SK-N-SH treated with all-trans-retinoic acid at 6 μM for 48 hours (cell line): ENCODE measurements at regions not wholly inside any gene's neighbourhood (a gene's known extent, or its start where the extent isn't known, plus 50 kb on each side); places are given as distances from the start of the nearest gene placed in this dataset.
"Not testable (repeated sequence)": the region's sequence is repeated elsewhere in the genome, so short reads cannot be mapped to it uniquely, and the experiment has no call there.

Experiments used
- ARNTL ChIP-seq: fragments of 450-650 bp; formaldehyde crosslinking; IDR thresholded peaks from 2 replicates; pipeline ENCODE4 v1.5.0; 2020; ENCODE audit warnings: low read depth, mild to moderate bottlenecking, moderate library complexity, borderline replicate concordance
- CSDC2 ChIP-seq: fragments of 250-450 bp; sonication (Bioruptor Pico); IDR thresholded peaks from 2 replicates; pipeline ENCODE4 v1.5.0; 2020; ENCODE audit warnings: mild to moderate bottlenecking, moderate library complexity
- ESRRG ChIP-seq: fragments of 250-450 bp; sonication (Bioruptor Pico); IDR thresholded peaks from 2 replicates; pipeline ENCODE4 v1.6.1; 2021; ENCODE audit warnings: mild to moderate bottlenecking
- SNAI2 ChIP-seq: fragments of 250-450 bp; sonication (Bioruptor Pico); IDR thresholded peaks from 2 replicates; pipeline ENCODE4 v1.5.0; 2020; ENCODE audit warnings: mild to moderate bottlenecking, moderate library complexity
- ZFP30 ChIP-seq: fragments of 450-650 bp; formaldehyde crosslinking; IDR thresholded peaks from 2 replicates; pipeline ENCODE4 v1.5.0; 2022; ENCODE audit warnings: mild to moderate bottlenecking, moderate library complexity
- TF ChIP-seq, protein P1 (sequence below): fragments of 250-450 bp; sonication (Bioruptor Pico); IDR thresholded peaks from 2 replicates; pipeline ENCODE4 v1.8.0; 2020; ENCODE audit warnings: mild to moderate bottlenecking, moderate library complexity, borderline replicate concordance
- TF ChIP-seq, protein P2 (sequence below): fragments of 250-450 bp; sonication (Bioruptor Pico); IDR thresholded peaks from 2 replicates; pipeline ENCODE4 v1.5.1; 2021; ENCODE audit warnings: mild to moderate bottlenecking, moderate library complexity
- TF ChIP-seq, protein P3 (sequence below): fragments of 250-450 bp; sonication (Bioruptor Pico); IDR thresholded peaks from 2 replicates; pipeline ENCODE4 v1.5.0; 2020; ENCODE audit warnings: mild to moderate bottlenecking, moderate library complexity

DNA sequence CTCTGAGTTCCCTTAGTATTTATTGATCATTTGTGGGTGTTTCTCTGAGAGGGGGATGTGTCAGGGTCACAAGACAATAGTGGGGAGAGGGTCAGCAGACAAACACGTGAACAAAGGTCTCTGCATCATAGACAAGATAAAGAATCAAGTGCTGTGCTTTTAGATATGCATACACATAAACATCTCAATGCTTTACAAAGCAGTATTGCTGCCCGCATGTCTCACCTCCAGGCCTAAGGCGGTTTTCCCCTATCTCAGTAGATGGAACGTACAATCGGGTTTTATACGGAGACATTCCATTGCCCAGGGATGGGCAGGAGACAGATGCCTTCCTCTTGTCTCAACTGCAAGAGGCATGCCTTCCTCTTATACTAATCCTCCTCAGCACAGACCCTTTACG, 523.5 kb downstream of the UQCRFS1 start:
- TF ChIP-seq, protein P1, sequence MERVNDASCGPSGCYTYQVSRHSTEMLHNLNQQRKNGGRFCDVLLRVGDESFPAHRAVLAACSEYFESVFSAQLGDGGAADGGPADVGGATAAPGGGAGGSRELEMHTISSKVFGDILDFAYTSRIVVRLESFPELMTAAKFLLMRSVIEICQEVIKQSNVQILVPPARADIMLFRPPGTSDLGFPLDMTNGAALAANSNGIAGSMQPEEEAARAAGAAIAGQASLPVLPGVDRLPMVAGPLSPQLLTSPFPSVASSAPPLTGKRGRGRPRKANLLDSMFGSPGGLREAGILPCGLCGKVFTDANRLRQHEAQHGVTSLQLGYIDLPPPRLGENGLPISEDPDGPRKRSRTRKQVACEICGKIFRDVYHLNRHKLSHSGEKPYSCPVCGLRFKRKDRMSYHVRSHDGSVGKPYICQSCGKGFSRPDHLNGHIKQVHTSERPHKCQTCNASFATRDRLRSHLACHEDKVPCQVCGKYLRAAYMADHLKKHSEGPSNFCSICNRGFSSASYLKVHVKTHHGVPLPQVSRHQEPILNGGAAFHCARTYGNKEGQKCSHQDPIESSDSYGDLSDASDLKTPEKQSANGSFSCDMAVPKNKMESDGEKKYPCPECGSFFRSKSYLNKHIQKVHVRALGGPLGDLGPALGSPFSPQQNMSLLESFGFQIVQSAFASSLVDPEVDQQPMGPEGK (CRISPR knock-in tag) = not testable (repeated sequence)
- not testable (repeated sequence) for TF ChIP-seq ZFP30 (CRISPR knock-in tag); ARNTL (CRISPR knock-in tag); CSDC2; ESRRG (CRISPR knock-in tag); SNAI2 (CRISPR knock-in tag)
- TF ChIP-seq, protein P2, sequence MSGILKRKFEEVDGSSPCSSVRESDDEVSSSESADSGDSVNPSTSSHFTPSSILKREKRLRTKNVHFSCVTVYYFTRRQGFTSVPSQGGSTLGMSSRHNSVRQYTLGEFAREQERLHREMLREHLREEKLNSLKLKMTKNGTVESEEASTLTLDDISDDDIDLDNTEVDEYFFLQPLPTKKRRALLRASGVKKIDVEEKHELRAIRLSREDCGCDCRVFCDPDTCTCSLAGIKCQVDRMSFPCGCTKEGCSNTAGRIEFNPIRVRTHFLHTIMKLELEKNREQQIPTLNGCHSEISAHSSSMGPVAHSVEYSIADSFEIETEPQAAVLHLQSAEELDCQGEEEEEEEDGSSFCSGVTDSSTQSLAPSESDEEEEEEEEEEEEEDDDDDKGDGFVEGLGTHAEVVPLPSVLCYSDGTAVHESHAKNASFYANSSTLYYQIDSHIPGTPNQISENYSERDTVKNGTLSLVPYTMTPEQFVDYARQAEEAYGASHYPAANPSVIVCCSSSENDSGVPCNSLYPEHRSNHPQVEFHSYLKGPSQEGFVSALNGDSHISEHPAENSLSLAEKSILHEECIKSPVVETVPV = not testable (repeated sequence)
- TF ChIP-seq, protein P3, sequence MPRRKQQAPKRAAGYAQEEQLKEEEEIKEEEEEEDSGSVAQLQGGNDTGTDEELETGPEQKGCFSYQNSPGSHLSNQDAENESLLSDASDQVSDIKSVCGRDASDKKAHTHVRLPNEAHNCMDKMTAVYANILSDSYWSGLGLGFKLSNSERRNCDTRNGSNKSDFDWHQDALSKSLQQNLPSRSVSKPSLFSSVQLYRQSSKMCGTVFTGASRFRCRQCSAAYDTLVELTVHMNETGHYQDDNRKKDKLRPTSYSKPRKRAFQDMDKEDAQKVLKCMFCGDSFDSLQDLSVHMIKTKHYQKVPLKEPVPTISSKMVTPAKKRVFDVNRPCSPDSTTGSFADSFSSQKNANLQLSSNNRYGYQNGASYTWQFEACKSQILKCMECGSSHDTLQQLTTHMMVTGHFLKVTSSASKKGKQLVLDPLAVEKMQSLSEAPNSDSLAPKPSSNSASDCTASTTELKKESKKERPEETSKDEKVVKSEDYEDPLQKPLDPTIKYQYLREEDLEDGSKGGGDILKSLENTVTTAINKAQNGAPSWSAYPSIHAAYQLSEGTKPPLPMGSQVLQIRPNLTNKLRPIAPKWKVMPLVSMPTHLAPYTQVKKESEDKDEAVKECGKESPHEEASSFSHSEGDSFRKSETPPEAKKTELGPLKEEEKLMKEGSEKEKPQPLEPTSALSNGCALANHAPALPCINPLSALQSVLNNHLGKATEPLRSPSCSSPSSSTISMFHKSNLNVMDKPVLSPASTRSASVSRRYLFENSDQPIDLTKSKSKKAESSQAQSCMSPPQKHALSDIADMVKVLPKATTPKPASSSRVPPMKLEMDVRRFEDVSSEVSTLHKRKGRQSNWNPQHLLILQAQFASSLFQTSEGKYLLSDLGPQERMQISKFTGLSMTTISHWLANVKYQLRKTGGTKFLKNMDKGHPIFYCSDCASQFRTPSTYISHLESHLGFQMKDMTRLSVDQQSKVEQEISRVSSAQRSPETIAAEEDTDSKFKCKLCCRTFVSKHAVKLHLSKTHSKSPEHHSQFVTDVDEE = not testable (repeated sequence)
